ENCODE measurements at regions not wholly inside any gene's neighbourhood (a gene's known extent, or its start where the extent isn't known, plus 50 kb on each side); places are given as distances from the start of the nearest gene placed in this dataset.
"Not testable (repeated sequence)": the region's sequence is repeated elsewhere in the genome, so short reads cannot be mapped to it uniquely, and the experiment has no call there.

- not testable (repeated sequence) for TF ChIP-seq CTCF, POLR2A (IDR thresholded peaks at IDR 0.05)
Measured at GRCh38 chr5:154636271-154636670, 118.9 kb upstream of the LARP1 start.
